Activated B cell treated with CpG ODN at 0.5 μM for 24 hours (primary cell): ENCODE measurements at regions not wholly inside any gene's neighbourhood (a gene's known extent, or its start where the extent isn't known, plus 50 kb on each side); places are given as distances from the start of the nearest gene placed in this dataset.

ENCODE experiments used
- ATAC-seq: fragments of 200-7000 bp; cut with Tn5 transposase; one replicate; pipeline ENCODE4 v1.10.0; 2021; ENCODE audit warnings: low read depth, mild to moderate bottlenecking, moderate library complexity
- CTCF ChIA-PET: fragments of 350-600 bp; sonication (Branson Sonifier 250); formaldehyde crosslinking; loops from one replicate; lab custom pipeline; 2021; ENCODE audit warnings: antibody characterized with exemption; lab: Charles Lee
- POLR2A ChIA-PET: fragments of 350-600 bp; sonication (Branson Sonifier 250); formaldehyde crosslinking; loops from one replicate; lab custom pipeline; 2021; ENCODE audit warnings: antibody characterized with exemption; lab: Charles Lee
- DNase-seq: peaks from one replicate; pipeline ENCODE4 v3.0.0; 2022
- H3K27ac Mint-ChIP-seq: one replicate; pipeline ENCODE4 v1.8.0; 2020; ENCODE audit warnings: mixed read lengths
- H3K27me3 Mint-ChIP-seq: one replicate; pipeline ENCODE4 v1.8.0; 2021; ENCODE audit warnings: mixed read lengths
- H3K36me3 Mint-ChIP-seq: one replicate; pipeline ENCODE4 v1.8.0; 2021; ENCODE audit warnings: low read depth, mixed read lengths
- H3K4me1 Mint-ChIP-seq: one replicate; pipeline ENCODE4 v1.8.0; 2021; ENCODE audit warnings: mixed read lengths
- H3K4me3 Mint-ChIP-seq: one replicate; pipeline ENCODE4 v1.8.0; 2020; ENCODE audit warnings: mild to moderate bottlenecking, mixed read lengths
- H3K9me3 Mint-ChIP-seq: one replicate; pipeline ENCODE4 v1.8.0; 2020; ENCODE audit warnings: mixed read lengths
- CTCF ChIP-seq: fragments of 200-600 bp; IDR thresholded peaks from one replicate; pipeline ENCODE4 v1.8.0; 2022; ENCODE audit warnings: antibody characterized with exemption, mild to moderate bottlenecking
- intact Hi-C: fragments of 100-400 bp; cut with micrococcal nuclease; formaldehyde crosslinking; loops from one replicate; pipeline ENCODE4 v1.15.1; 2024

DNA sequence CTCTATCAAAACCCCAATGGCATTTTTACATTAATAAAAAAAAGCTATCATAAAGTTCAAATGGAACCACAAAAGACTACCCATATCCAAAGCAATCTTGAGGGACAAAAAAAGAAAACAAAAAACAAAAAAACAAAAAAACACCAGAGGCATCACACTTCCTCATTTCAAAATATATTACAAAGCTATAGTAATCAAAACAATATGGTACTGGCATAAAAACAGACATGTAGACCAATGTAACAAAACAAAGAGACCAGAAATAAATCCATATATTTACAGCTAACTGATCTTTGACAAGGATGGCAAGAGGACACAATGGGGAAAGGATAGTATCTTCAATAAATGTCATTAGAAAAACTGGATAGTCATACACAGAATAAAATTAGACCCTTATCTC, 245.1 kb upstream of the MSX2 start:
- intact Hi-C loops: no loop called here
- no peak for TF ChIP-seq CTCF
- no peaks in the 10 kb centered on the region for H3K36me3 Mint-ChIP-seq
- H3K4me1 Mint-ChIP-seq: no peaks in the 10 kb centered on the region
- H3K27ac Mint-ChIP-seq: no peak overlapping the region
- peaks cover 3% of the 10 kb centered on the region for H3K27me3 Mint-ChIP-seq
- H3K9me3 Mint-ChIP-seq: peaks cover 15% of the 10 kb centered on the region
- CTCF ChIA-PET: no interaction called here
- DNase-seq (no peak), ATAC-seq (no peak)
- POLR2A ChIA-PET: no interaction called here
- no peak overlapping the region for H3K4me3 Mint-ChIP-seq

DNA sequence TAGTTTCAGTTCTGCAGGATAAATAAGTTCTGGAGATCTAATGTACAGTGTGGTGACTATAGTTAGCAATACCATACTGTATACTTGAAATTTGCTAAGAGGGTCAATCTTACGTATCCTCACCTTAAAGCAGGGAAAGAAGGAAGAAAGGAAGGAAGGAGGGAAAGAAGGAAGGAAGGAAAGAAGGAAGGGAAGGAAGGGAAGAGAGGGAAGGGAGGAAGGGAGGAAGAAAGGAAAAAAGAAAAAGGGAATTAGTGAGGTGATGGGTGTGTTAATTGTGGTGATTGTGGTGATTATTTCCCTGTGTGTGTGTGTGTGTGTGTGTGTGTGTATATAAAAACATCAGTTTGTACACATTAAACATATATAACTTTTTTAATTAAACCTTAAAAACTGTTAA, 242.6 kb upstream of the MSX2 start:
- Mint-ChIP-seq H3K9me3 (peaks cover 10% of the 10 kb centered on the region), H3K27ac (no peak overlapping the region), H3K27me3 (peaks cover 3% of the 10 kb centered on the region), H3K4me3 (no peak overlapping the region), H3K4me1 (no peaks in the 10 kb centered on the region), H3K36me3 (no peaks in the 10 kb centered on the region)
- ChIA-PET CTCF (no interaction called here), POLR2A (no interaction called here)
- no peak for DNase-seq
- no peak for TF ChIP-seq CTCF
- intact Hi-C loops: no loop called here
- no peak for ATAC-seq

DNA sequence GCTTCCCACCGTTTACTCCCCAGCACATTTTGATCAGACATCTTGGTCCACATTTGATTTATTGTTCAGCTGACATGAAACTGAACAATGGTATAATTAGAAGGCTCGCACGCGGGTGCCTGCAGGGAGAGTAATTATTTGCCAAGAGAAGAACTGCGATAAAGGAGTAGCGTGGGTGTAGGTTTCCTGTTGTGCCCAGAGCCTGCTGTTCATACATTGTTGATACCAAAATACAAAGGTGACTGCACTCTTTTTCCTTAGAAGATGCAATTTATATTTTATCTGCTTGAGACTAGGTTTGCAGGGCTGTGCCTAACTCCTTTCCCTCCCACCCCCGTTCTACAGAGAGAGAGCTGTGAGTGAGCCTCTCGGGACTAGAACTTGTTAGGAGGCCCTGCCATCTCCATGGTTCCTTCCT, 241.8 kb upstream of the MSX2 start:
- ATAC-seq: no peak
- H3K27ac Mint-ChIP-seq: no peak overlapping the region
- DNase-seq: no peak

GRCh38 chr5:174483411-174483810, 241.0 kb upstream of the MSX2 start:
- Mint-ChIP-seq H3K27ac (no peak overlapping the region), H3K9me3 (peaks cover 8% of the 10 kb centered on the region), H3K4me1 (no peaks in the 10 kb centered on the region), H3K4me3 (no peak overlapping the region), H3K36me3 (no peaks in the 10 kb centered on the region), H3K27me3 (peaks cover 3% of the 10 kb centered on the region)
- POLR2A ChIA-PET: no interaction called here
- no peak for TF ChIP-seq CTCF
- intact Hi-C loops: no loop called here
- DNase-seq: no peak
- no peak for ATAC-seq
- CTCF ChIA-PET: no interaction called here

More for the DNA sequence above, 241.8 kb upstream of the MSX2 start:
- no peaks in the 10 kb centered on the region for H3K36me3 Mint-ChIP-seq
- H3K9me3 Mint-ChIP-seq: peaks cover 10% of the 10 kb centered on the region
- ChIA-PET CTCF (no interaction called here), POLR2A (no interaction called here)
- no peaks in the 10 kb centered on the region for H3K4me1 Mint-ChIP-seq
- H3K27me3 Mint-ChIP-seq: peaks cover 3% of the 10 kb centered on the region
- no peak for TF ChIP-seq CTCF
- no peak overlapping the region for H3K4me3 Mint-ChIP-seq
- intact Hi-C loops: no loop called here

GRCh38 chr5:174489215-174489614, 235.2 kb upstream of the MSX2 start:
- H3K27me3 Mint-ChIP-seq: no peaks in the 10 kb centered on the region
- ChIA-PET POLR2A (no interaction called here), CTCF (no interaction called here)
- intact Hi-C loops: no loop called here
- H3K9me3 Mint-ChIP-seq: no peaks in the 10 kb centered on the region
- TF ChIP-seq CTCF: no peak
- no peak overlapping the region for H3K27ac Mint-ChIP-seq
- H3K4me3 Mint-ChIP-seq: no peak overlapping the region
- H3K4me1 Mint-ChIP-seq: no peaks in the 10 kb centered on the region
- DNase-seq (no peak), ATAC-seq (no peak)
- H3K36me3 Mint-ChIP-seq: no peaks in the 10 kb centered on the region
